ENCODE measurements at regions not wholly inside any gene's neighbourhood (a gene's known extent, or its start where the extent isn't known, plus 50 kb on each side); places are given as distances from the start of the nearest gene placed in this dataset.

DNA sequence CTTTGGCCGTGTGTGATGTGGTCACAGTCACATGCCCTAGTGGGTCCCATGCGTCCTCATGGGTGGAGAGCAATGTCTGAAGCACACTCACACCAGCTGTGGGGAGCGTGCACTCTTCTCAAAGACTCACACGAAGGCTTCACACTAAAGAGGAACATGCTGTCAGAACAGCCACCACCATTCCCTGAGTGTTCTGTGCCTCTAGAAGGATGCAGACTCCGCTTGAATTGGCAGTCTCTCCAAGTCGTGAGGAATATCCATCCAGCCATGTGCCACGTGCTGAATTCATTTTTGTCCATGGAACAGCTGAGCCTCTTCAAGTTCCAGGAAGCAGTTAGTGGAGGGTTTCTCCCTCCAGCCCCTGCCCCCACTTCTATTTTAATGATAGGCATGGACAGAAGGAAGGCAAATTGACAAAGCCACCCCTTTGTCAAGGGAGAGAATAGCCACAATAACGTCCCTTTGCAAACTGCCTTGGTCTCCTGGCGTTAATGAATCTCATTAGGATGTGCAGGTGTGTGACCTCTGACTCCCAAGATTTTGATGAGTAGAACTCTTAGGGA, 464.3 kb upstream of the ID2 start:
- H3K4me3 ChIP-seq: no peak overlapping the region
- in situ Hi-C loops (cut with MboI; ENCODE audit: low pct_ligation_motif_present in 1 of 4, low pct_unique_long_range_greater_than_20kb in 1 of 4, low sequenced_read_pairs in 3 of 4) (no loop called here), intact Hi-C loops (cut with DNase I; ENCODE audit: low total_unique reads) (no loop called here)
- peaks cover 0 to 6% (median under 1%) of the 10 kb centered on the region in 4 donors for H3K4me1 ChIP-seq
- DNase-seq: no peak
- H3K36me3 ChIP-seq: no peaks in the 10 kb centered on the region
- 70 to 88% methylated on average over 2 to 9 of the region's 9 CpGs for WGBS, 2 donors (ENCODE audit: low coverage in 1 of 2)
- TF ChIP-seq EP300 (IDR thresholded peaks at IDR 0.05; ENCODE audit: low read depth): no peak
- TF ChIP-seq POLR2A (IDR thresholded peaks at IDR 0.05): no peak
- TF ChIP-seq, protein P1, sequence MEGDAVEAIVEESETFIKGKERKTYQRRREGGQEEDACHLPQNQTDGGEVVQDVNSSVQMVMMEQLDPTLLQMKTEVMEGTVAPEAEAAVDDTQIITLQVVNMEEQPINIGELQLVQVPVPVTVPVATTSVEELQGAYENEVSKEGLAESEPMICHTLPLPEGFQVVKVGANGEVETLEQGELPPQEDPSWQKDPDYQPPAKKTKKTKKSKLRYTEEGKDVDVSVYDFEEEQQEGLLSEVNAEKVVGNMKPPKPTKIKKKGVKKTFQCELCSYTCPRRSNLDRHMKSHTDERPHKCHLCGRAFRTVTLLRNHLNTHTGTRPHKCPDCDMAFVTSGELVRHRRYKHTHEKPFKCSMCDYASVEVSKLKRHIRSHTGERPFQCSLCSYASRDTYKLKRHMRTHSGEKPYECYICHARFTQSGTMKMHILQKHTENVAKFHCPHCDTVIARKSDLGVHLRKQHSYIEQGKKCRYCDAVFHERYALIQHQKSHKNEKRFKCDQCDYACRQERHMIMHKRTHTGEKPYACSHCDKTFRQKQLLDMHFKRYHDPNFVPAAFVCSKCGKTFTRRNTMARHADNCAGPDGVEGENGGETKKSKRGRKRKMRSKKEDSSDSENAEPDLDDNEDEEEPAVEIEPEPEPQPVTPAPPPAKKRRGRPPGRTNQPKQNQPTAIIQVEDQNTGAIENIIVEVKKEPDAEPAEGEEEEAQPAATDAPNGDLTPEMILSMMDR (IDR thresholded peaks at IDR 0.05): no peak
- no peak for TF ChIP-seq POLR2AphosphoS5 (IDR thresholded peaks at IDR 0.05)
- no peaks in the 10 kb centered on the region for H3K9me3 ChIP-seq
- H3K27ac ChIP-seq: no peak overlapping the region
- no peaks in the 10 kb centered on the region for H3K27me3 ChIP-seq

DNA sequence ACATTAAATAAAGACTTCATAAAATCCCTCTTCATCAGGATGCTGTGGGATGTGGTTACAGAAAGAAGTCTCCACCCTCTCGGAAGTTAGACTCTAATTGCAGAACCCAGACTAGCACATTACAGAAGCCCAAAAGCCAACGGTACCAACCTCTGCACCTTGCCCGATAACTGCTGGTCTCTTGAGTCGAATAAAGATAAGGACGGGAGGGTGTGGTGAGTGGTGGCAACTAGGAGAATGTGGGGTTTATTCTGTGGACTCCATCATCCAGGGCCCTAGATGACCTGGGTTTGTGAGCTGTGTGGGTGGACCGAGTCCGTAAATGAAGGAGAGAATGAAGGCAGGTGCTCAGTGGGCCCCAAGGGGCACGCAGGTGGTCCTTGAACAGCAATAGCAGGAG, 462.8 kb upstream of the ID2 start:
- in situ Hi-C loops (cut with MboI; ENCODE audit: low pct_ligation_motif_present in 1 of 4, low pct_unique_long_range_greater_than_20kb in 1 of 4, low sequenced_read_pairs in 3 of 4) (no loop called here), intact Hi-C loops (cut with DNase I; ENCODE audit: low total_unique reads) (no loop called here)
- WGBS, 2 donors (ENCODE audit: low coverage in 1 of 2): 91 to 95% methylated on average over 8 of the region's 8 CpGs
- Histone ChIP-seq H3K36me3 (no peaks in the 10 kb centered on the region), H3K4me3 (no peak overlapping the region), H3K27me3 (no peaks in the 10 kb centered on the region), H3K27ac (no peak overlapping the region), H3K4me1 (peaks cover 0 to 4% (median under 1%) of the 10 kb centered on the region in 4 donors), H3K9me3 (no peaks in the 10 kb centered on the region)
- TF ChIP-seq EP300 (IDR thresholded peaks at IDR 0.05; ENCODE audit: low read depth) (no peak), POLR2AphosphoS5 (IDR thresholded peaks at IDR 0.05) (no peak), POLR2A (IDR thresholded peaks at IDR 0.05) (no peak)
- TF ChIP-seq, protein P1 (IDR thresholded peaks at IDR 0.05): no peak
- DNase-seq: no peak

DNA sequence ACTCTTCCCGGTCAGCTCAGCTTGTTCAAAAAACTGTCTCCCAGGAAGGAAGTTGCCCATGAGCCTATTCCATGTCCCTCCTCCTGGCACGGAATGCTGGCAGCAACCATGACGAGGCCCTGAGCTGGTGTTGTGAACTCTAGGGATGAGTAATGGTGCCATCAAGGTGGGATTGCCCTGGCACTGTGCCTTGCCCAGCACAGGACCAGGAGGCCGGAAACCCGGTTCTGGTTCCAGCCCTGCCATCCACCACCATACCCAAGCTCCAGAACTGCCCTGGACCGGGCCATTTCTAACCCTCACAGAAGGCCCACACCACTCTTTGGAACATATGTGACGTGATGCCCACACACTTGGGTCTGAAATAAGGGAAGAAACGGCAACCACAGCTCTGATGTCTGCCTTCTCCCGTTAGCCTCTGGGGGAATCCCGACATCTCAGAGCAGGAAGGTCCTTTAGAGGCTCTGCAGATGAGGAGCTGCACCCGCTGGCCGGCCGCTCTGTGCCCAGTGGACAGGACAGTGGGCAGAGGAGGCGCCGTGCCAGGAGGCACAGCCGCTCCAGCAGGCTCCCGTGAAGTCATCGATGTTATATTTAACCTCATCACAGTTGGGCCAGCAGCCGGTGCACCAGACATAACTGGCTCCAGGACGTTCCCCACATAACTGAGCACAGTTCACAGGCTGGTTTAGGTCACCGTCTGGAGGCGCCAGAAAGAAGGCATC, 462.1 kb upstream of the ID2 start:
- no peak for TF ChIP-seq POLR2AphosphoS5 (IDR thresholded peaks at IDR 0.05)
- TF ChIP-seq, protein P1 (IDR thresholded peaks at IDR 0.05): peak in 1 of 5 experiments; percentile 7

DNA sequence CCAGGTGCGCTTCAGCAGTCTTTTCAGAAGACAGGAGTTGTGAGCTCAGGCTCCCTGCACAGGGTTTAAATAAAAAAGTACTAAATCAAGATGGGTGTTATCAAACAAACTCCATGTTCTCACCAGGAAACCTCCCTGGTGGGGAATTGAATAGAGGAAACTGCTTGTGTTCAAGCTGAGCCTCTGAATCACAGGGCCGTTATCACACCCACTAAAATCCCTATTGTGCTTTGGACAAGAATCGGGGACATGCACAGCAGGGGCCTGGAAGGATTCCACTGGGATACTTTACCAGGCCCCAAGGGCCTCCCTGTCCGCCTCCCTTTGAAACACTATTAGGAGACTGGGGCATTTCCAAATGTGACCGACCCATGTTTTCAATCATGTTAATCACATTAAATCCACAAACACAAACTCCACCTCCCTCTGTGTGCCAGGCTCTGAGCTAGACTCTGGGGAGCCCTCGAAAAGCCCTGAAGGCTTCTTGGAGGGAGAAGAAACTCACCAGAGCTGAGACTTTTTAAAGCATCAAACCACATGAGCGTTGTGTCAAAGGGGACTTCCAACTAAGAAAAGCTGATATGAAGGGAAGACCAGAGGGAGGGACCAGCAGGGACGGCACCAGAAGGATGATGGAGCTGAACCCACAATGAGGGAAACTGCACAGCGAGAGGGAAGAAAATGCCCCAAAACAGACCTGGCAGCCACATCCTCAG, 458.7 kb upstream of the ID2 start:
- no peaks in the 10 kb centered on the region for H3K9me3 ChIP-seq
- no peaks in the 10 kb centered on the region for H3K36me3 ChIP-seq
- intact Hi-C loops (cut with DNase I; ENCODE audit: low total_unique reads): no loop called here
- no peak for DNase-seq
- no peaks in the 10 kb centered on the region for H3K4me1 ChIP-seq
- H3K27ac ChIP-seq: no peak overlapping the region
- WGBS, 2 donors (ENCODE audit: low coverage in 1 of 2): 74 to 86% methylated on average over 3 to 9 of the region's 9 CpGs
- in situ Hi-C loops (cut with MboI; ENCODE audit: low pct_ligation_motif_present in 1 of 4, low pct_unique_long_range_greater_than_20kb in 1 of 4, low sequenced_read_pairs in 3 of 4): no loop called here
- no peak overlapping the region for H3K4me3 ChIP-seq
- no peaks in the 10 kb centered on the region for H3K27me3 ChIP-seq
- TF ChIP-seq POLR2A (IDR thresholded peaks at IDR 0.05) (no peak), POLR2AphosphoS5 (IDR thresholded peaks at IDR 0.05) (no peak), EP300 (IDR thresholded peaks at IDR 0.05; ENCODE audit: low read depth) (no peak)
- TF ChIP-seq, protein P1 (IDR thresholded peaks at IDR 0.05): no peak

More for the DNA sequence above, 462.1 kb upstream of the ID2 start:
- intact Hi-C loops (cut with DNase I; ENCODE audit: low total_unique reads): no loop called here
- Histone ChIP-seq H3K4me1 (peaks cover 0 to 4% (median under 1%) of the 10 kb centered on the region in 4 donors), H3K27me3 (no peaks in the 10 kb centered on the region), H3K4me3 (no peak overlapping the region), H3K27ac (peak overlapping the region in 1 of 4 donors; percentile 5), H3K36me3 (no peaks in the 10 kb centered on the region), H3K9me3 (no peaks in the 10 kb centered on the region)
- WGBS, 2 donors (ENCODE audit: low coverage in 1 of 2): 84 to 89% methylated on average over 8 to 22 of the region's 22 CpGs
- DNase-seq: no peak
- in situ Hi-C loops (cut with MboI; ENCODE audit: low pct_ligation_motif_present in 1 of 4, low pct_unique_long_range_greater_than_20kb in 1 of 4, low sequenced_read_pairs in 3 of 4): no loop called here
